RPMI7951 (cell line): ENCODE measurements at regions not wholly inside any gene's neighbourhood (a gene's known extent, or its start where the extent isn't known, plus 50 kb on each side); places are given as distances from the start of the nearest gene placed in this dataset.

Experiments used
- DNase-seq: peaks from one replicate; pipeline ENCODE4 v3.0.0-alpha.2; 2012; ENCODE audit warnings: low read depth

DNA sequence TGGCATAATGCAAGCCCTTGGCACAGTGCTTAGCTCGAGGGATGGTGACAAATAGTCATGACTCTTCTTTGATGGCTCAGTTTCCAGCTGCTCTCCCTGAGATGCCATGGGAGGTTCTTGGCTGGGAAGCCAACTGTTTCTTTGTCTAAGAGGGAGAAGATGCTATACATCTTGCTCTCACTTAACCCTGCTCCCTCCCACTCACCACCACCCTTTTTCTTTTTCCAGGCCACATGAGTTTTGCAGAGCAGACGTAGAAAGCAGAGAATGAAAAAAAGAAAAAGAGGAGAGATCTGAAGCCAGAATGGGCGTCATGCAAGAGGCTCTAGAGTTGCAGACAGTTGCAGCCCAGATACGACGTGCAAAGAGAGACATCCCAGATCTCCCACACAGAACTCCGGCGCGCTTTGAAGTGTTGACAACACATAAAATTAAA lies 160.5 kb downstream of the FGF18 start:
- DNase-seq: no peak

DNA sequence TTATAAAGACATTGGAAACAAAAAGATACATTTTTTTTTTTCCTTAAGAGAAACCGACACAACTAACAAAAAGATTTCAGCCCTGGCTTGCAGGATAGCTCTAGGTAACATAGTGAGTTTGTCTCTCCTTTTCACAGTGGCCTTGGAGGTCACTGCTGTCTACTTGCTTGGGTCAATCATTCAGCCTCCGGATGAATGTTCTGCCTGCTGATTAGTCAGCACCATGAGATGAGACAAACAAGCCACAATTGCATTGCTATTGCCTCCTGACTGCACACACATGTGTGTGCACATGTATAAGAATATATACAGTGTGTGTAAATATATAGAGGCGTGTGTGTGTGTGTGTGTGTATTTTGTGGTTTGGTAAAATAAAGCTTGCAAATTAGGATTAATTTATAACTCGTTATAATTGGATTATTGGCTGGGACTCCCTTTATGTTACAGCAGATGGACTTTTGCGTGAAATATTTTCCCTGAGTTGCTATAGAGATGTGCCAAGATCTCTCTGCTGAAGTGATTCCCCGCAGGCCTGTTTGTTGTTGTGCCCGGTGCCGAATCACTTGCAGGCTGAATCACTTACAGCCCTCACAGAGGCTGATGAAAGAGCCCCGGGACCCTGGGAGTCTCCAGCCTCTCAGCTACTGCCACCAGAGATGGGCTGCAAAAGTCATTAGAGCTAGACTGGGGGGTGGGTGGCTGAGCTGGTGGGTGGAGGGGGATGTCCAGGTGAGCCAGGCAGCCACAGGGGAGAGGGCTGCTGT lies 161.2 kb downstream of the FGF18 start:
- peak; percentile 65 for DNase-seq

DNA sequence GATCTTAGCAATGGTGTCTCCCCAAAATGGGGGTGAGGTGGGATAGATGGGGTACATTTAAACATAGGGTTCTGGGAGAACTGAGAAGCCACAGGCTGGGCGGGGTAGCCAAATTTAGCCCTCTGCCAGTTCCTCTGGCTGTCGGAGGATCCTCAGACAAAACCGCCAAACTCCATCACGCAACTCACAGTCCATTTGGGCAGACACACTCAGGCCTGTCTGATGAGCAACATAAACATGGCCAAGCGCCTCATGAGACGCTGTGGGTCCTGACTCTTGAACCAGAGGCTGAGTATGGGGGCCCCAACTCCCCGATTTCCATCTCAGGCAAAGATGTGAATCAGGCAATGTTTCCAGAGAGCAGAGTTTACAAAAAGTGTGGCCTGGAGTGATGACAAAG lies 162.3 kb downstream of the FGF18 start:
- DNase-seq: no peak

GRCh38 chr5:171582849-171583248 lies 163.4 kb downstream of the FGF18 start:
- no peak for DNase-seq

GRCh38 chr5:171585981-171586380 lies 166.5 kb downstream of the FGF18 start:
- DNase-seq: no peak

DNA sequence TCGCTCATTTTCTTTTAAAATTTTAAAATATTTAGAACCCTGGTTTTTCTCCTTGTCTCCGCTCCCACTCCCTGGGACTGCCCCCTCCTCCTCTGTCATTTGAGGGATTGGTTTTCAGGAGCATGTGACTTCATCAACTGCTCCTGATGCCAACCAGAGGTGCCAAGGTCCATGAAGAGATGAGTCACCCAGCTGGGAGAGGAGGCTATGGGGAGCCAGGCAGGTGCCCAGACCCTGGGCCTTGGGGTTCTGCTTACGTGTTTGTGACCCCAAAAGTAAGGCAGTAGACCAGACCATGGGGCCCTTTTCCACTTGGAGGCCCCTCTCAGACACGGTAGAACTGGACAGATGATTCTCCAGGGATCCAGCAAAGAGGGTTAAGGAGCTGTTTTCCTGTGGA lies 167.0 kb downstream of the FGF18 start:
- no peak for DNase-seq

DNA sequence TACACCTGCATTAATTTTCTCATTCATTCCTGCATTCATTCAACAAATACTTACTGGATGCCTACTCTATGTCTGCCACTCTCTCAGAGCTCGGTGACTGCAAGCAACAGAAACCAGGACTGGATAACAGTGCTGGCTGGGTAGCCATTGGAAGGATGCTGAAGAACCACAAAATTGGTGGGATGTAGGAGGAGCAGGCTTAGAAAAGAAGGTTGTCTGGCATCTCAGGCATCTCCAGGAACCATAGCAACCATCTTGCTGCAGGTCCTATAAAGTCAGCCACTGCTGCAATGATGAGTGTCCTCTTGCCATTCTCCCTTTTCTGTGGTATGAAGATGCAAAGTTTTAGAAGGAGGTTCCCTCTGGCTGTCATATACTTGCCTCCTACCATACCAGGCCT lies 168.6 kb downstream of the FGF18 start:
- DNase-seq: no peak

DNA sequence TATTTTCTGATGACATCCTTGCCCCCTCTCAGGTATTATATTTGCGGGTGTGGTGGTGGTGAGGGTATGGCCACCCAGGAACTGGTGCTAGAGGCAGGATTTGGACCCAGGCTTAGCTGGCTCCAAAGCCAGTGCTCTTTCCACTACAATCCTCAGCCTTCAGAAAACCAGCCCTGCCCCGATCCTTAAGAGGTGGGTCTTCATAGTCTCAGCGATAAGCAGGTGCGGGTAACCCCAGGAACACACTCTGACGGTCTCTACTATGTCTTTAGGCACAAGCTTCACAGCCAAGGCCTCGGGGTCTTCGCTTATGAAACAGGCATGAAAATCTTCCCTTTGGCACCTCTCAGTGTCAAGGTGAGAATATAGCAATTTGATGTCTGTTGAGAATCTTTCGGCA lies 169.3 kb downstream of the FGF18 start:
- DNase-seq: no peak

- DNase-seq: no peak
These were observed 170.0 kb downstream of the FGF18 start for GRCh38 chr5:171589461-171589860.

- DNase-seq: no peak
These were observed 172.6 kb downstream of the FGF18 start for GRCh38 chr5:171592076-171592475.

GRCh38 chr5:171592736-171593135 lies 173.3 kb downstream of the FGF18 start:
- DNase-seq: peak; percentile 70

DNA sequence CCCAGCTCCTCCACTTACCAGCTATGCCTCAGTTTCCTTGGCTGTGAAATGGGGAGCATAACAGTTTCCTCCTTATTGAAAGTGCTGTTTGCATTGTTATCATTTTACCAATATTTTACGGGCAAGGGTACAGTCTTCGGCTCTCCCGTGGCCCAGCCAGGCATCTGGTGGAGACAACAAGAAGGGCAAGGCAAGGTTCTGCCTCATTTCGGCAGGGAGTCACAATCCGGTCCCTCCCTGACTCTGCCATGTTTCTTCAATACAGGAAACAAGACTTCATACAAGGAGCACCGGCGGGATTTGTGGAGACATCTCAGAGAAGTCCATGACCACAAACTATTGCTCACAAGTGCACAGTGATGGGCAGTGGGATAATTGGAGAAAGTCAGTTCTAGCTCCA lies 174.0 kb downstream of the FGF18 start:
- DNase-seq: no peak

- no peak for DNase-seq
These were observed 174.5 kb downstream of the FGF18 start for GRCh38 chr5:171593976-171594375.

DNA sequence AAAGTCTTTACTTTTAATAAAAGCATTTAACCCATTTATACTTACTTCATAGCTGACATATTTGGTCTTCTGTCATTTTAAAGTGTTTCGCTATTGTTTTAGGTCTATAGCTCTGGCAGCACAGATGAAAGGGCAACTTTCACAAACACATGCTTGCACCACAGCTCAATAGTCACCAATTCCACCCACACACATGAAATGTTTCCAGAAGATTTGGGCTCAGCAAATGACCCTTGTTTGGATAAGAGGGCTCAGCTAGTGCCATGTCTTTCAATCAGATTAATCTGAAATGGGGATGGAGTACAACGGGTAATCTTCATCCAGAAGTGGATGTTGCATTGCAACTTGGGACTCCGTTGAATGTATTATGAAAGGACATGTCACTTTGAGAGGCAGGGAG lies 176.0 kb downstream of the FGF18 start:
- DNase-seq: peak; percentile 84

DNA sequence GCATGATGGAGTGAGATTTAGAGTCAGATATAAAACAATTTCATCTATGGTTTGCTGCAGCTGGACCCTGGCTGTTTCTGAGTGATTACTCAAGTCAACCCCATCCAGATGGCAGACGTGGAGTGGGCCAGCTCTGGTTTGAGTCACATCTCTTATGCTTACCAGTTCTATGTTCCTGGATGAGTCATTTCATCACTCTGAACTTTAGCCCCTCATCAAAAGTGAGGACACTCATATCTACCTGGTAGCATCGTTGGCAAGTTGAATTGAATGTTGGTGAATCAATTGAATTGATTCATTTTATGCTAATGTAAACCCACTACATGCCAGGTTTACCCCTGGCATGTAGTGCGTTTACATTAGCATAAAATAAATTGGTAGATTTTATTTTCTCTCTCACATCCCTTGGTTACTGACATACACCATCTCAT lies 176.4 kb downstream of the FGF18 start:
- DNase-seq: peak; percentile 95

DNA sequence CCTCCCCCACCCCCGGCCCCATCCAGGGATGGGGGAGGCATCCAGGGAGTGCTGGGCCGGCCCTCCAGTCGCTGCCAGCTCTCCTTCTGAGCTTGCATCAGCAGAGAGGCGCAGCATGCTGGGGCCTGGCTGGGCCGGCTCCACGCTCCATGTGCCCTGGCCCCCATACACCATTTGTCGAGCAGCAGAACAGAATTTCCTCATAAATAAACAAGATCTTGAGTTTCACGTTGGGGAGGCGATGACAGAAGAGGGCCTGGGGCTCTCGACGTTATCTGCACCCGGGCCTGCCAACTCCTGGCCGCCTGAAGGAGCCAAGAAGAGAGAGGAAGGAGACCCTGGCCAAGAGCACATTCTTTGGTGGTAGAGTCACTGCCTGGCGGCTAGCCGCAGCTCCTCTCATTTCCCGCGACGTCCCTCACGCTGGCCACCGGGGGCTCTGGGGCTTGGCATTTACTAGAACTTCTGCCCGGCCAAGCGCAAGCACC lies 177.0 kb downstream of the FGF18 start:
- DNase-seq: peak; percentile 97

- no peak for DNase-seq
These were observed 178.6 kb downstream of the FGF18 start for GRCh38 chr5:171597946-171598640.

- DNase-seq: no peak
These were observed 179.2 kb downstream of the FGF18 start for GRCh38 chr5:171598641-171599152.

- no peak for DNase-seq
These were observed 180.0 kb downstream of the FGF18 start for GRCh38 chr5:171599411-171599810.

DNA sequence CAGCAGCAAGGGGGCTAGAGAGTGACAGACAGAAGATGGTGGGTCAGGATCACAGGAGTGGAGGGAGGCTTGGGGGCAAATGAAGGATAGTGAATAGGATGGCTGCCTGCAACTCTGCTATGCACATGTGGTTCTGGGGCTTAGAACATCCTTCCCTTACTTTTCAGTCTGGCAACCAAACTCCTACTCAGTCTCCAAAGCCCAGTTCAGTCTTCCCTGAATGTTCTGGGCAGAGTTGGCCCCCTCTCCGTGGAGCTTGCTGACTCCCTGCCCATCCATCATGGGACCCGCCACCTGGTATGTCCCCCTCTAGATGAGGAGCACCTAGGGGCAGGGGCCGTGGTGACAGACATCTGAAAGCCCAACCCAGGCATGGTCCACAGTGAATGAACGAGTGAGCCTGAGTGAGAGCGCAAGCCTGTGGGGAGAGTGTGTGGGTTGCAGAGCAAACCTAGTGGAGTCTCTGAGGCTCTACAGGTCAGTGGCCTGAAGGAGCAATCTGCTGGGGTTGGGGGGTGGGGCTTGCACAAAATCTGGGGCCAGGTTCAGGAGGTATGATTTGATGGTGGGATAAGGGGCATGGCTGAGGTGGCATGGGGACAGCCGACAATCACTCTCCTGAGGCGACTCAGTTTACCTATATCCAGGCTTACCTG lies 180.6 kb downstream of the FGF18 start:
- DNase-seq: no peak

- no peak for DNase-seq
These were observed 181.4 kb downstream of the FGF18 start for GRCh38 chr5:171600741-171601265.

DNA sequence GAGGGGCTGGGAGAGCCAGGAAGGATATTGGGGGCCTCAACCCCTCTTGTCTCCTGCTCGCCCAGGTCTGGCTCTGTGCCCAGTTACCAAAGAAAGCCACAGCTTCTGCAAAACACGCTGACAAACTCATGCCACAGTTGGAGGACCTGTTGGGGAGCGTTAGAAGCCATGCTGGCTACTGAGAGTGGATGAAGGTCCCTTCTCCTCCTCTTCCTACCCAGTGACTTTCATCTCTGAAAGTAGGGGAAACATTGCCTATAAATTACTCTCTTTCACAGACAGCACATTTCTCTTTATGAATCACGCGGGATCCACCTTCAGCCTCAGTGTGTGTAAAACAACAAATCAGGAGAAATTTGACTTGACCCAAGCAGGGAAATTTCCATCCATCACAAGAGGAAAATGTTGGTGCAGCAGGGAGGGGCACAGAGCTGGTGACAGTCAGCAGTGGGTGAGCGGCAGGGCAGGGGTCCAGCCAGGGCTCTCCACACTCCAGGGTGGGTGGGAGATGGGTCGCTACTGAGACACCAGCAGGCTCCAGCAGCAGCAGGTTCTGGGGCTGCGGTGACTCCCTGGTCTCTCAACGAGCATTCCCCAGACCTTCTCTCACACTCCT lies 181.9 kb downstream of the FGF18 start:
- DNase-seq: no peak
